ENCODE measurements at regions not wholly inside any gene's neighbourhood (a gene's known extent, or its start where the extent isn't known, plus 50 kb on each side); places are given as distances from the start of the nearest gene placed in this dataset.

- H2AK5ac ChIP-seq (ENCODE audit: low read length) = no peak overlapping the region
- WGBS (ENCODE audit: extremely low coverage, insufficient coverage, insufficient read length) = no CpG with 5 or more reads among the region's 9 CpGs
- H3K18ac ChIP-seq (ENCODE audit: low read length) = no peak overlapping the region
- no peak overlapping the region for H2BK5ac ChIP-seq (ENCODE audit: low read depth, low read length, poor library complexity)
- H3K36me3 ChIP-seq (ENCODE audit: control insufficient read depth in 1 of 2, insufficient read depth in 2 of 2, low read length in 2 of 2) = no peaks in the 10 kb centered on the region
- no peak overlapping the region for H3K27ac ChIP-seq (ENCODE audit: low read depth, low read length)
- no peak overlapping the region for H3K4me3 ChIP-seq (ENCODE audit: low read depth, low read length)
- no peaks in the 10 kb centered on the region for H3K4me1 ChIP-seq (ENCODE audit: control insufficient read depth in 1 of 2, insufficient read depth in 2 of 2, low read length in 2 of 2)
- no peaks in the 10 kb centered on the region for H3K79me1 ChIP-seq (ENCODE audit: low read length)
- no peak overlapping the region for H4K8ac ChIP-seq (ENCODE audit: low read depth, low read length)
- H3K79me2 ChIP-seq (ENCODE audit: control insufficient read depth, insufficient read depth, low read length, poor library complexity) = no peaks in the 10 kb centered on the region
- H4K91ac ChIP-seq (ENCODE audit: low read depth, low read length) = no peak overlapping the region
- no peak overlapping the region for H3K23ac ChIP-seq (ENCODE audit: low read length)
- no peaks in the 10 kb centered on the region for H3K9me3 ChIP-seq (ENCODE audit: insufficient read depth, low read depth, low read length)
- no peak overlapping the region for H4K12ac ChIP-seq (ENCODE audit: low read depth, low read length)
- H3K4ac ChIP-seq (ENCODE audit: low read depth, low read length) = no peak overlapping the region
- no peak overlapping the region for H2AFZ ChIP-seq (ENCODE audit: insufficient read depth, low read length, poor library complexity)
- H3K27me3 ChIP-seq (ENCODE audit: insufficient read depth, low read length) = no peaks in the 10 kb centered on the region
- H2BK120ac ChIP-seq (ENCODE audit: insufficient read depth, low read length, poor library complexity) = no peak overlapping the region
- no peak overlapping the region for H2BK12ac ChIP-seq (ENCODE audit: low read length)
- no peak overlapping the region for H3K4me2 ChIP-seq (ENCODE audit: low read length)
- no peak overlapping the region for H3K14ac ChIP-seq (ENCODE audit: low read length)
- no peak overlapping the region for H3K9ac ChIP-seq (ENCODE audit: low read length)
- no peak for DNase-seq
Measured at GRCh38 chr11:122187373-122188165, 71.6 kb upstream of the BLID start.

GRCh38 chr11:122186439-122187080 lies 70.5 kb upstream of the BLID start:
- Histone ChIP-seq H3K79me1 (ENCODE audit: low read length) (no peaks in the 10 kb centered on the region), H4K91ac (ENCODE audit: low read depth, low read length) (no peak overlapping the region), H3K27ac (ENCODE audit: low read depth, low read length) (no peak overlapping the region), H4K8ac (ENCODE audit: low read depth, low read length) (no peak overlapping the region), H4K12ac (ENCODE audit: low read depth, low read length) (no peak overlapping the region), H2BK12ac (ENCODE audit: low read length) (no peak overlapping the region), H3K23ac (ENCODE audit: low read length) (no peak overlapping the region), H3K4me3 (ENCODE audit: low read depth, low read length) (no peak overlapping the region), H3K36me3 (ENCODE audit: control insufficient read depth in 1 of 2, insufficient read depth in 2 of 2, low read length in 2 of 2) (no peaks in the 10 kb centered on the region), H3K4me1 (ENCODE audit: control insufficient read depth in 1 of 2, insufficient read depth in 2 of 2, low read length in 2 of 2) (no peaks in the 10 kb centered on the region), H2BK5ac (ENCODE audit: low read depth, low read length, poor library complexity) (no peak overlapping the region), H3K9ac (ENCODE audit: low read length) (no peak overlapping the region), H2AFZ (ENCODE audit: insufficient read depth, low read length, poor library complexity) (no peak overlapping the region), H3K9me3 (ENCODE audit: insufficient read depth, low read depth, low read length) (no peaks in the 10 kb centered on the region), H3K79me2 (ENCODE audit: control insufficient read depth, insufficient read depth, low read length, poor library complexity) (no peaks in the 10 kb centered on the region), H3K4ac (ENCODE audit: low read depth, low read length) (no peak overlapping the region), H3K27me3 (ENCODE audit: insufficient read depth, low read length) (no peaks in the 10 kb centered on the region), H2AK5ac (ENCODE audit: low read length) (no peak overlapping the region), H3K4me2 (ENCODE audit: low read length) (no peak overlapping the region), H2BK120ac (ENCODE audit: insufficient read depth, low read length, poor library complexity) (no peak overlapping the region), H3K14ac (ENCODE audit: low read length) (no peak overlapping the region), H3K18ac (ENCODE audit: low read length) (no peak overlapping the region)
- WGBS (ENCODE audit: extremely low coverage, insufficient coverage, insufficient read length) = no CpG with 5 or more reads among the region's 3 CpGs
- no peak for DNase-seq

GRCh38 chr11:122183933-122184332 lies 67.9 kb upstream of the BLID start:
- Histone ChIP-seq H3K79me1 (ENCODE audit: low read length) (no peaks in the 10 kb centered on the region), H3K9ac (ENCODE audit: low read length) (no peak overlapping the region), H4K8ac (ENCODE audit: low read depth, low read length) (no peak overlapping the region), H3K4ac (ENCODE audit: low read depth, low read length) (no peak overlapping the region), H2BK5ac (ENCODE audit: low read depth, low read length, poor library complexity) (no peak overlapping the region), H3K4me2 (ENCODE audit: low read length) (no peak overlapping the region), H4K91ac (ENCODE audit: low read depth, low read length) (no peak overlapping the region), H3K4me3 (ENCODE audit: low read depth, low read length) (no peak overlapping the region), H3K23ac (ENCODE audit: low read length) (no peak overlapping the region), H2AFZ (ENCODE audit: insufficient read depth, low read length, poor library complexity) (no peak overlapping the region), H3K27ac (ENCODE audit: low read depth, low read length) (no peak overlapping the region), H3K9me3 (ENCODE audit: insufficient read depth, low read depth, low read length) (no peaks in the 10 kb centered on the region), H3K4me1 (ENCODE audit: control insufficient read depth in 1 of 2, insufficient read depth in 2 of 2, low read length in 2 of 2) (peaks cover 2 to 3% of the 10 kb centered on the region in 2 experiments), H3K36me3 (ENCODE audit: control insufficient read depth in 1 of 2, insufficient read depth in 2 of 2, low read length in 2 of 2) (no peaks in the 10 kb centered on the region), H3K14ac (ENCODE audit: low read length) (no peak overlapping the region), H3K79me2 (ENCODE audit: control insufficient read depth, insufficient read depth, low read length, poor library complexity) (no peaks in the 10 kb centered on the region), H3K27me3 (ENCODE audit: insufficient read depth, low read length) (no peaks in the 10 kb centered on the region), H4K12ac (ENCODE audit: low read depth, low read length) (no peak overlapping the region), H2AK5ac (ENCODE audit: low read length) (no peak overlapping the region), H3K18ac (ENCODE audit: low read length) (no peak overlapping the region), H2BK12ac (ENCODE audit: low read length) (no peak overlapping the region), H2BK120ac (ENCODE audit: insufficient read depth, low read length, poor library complexity) (no peak overlapping the region)
- DNase-seq = no peak

- H3K9me3 ChIP-seq (ENCODE audit: insufficient read depth, low read depth, low read length) = no peaks in the 10 kb centered on the region
- no peak for DNase-seq
- H3K9ac ChIP-seq (ENCODE audit: low read length) = no peak overlapping the region
- no peaks in the 10 kb centered on the region for H3K36me3 ChIP-seq (ENCODE audit: control insufficient read depth in 1 of 2, insufficient read depth in 2 of 2, low read length in 2 of 2)
- no peaks in the 10 kb centered on the region for H3K79me2 ChIP-seq (ENCODE audit: control insufficient read depth, insufficient read depth, low read length, poor library complexity)
- H3K4me2 ChIP-seq (ENCODE audit: low read length) = no peak overlapping the region
- no peak overlapping the region for H4K12ac ChIP-seq (ENCODE audit: low read depth, low read length)
- H3K4me3 ChIP-seq (ENCODE audit: low read depth, low read length) = no peak overlapping the region
- H3K14ac ChIP-seq (ENCODE audit: low read length) = no peak overlapping the region
- no CpG with 5 or more reads among the region's 1 CpG for whole genome bisulfite sequencing (ENCODE audit: extremely low coverage, insufficient coverage, insufficient read length)
- H4K91ac ChIP-seq (ENCODE audit: low read depth, low read length) = no peak overlapping the region
- H3K4me1 ChIP-seq (ENCODE audit: control insufficient read depth in 1 of 2, insufficient read depth in 2 of 2, low read length in 2 of 2) = peaks cover 2 to 3% of the 10 kb centered on the region in 2 experiments
- H3K79me1 ChIP-seq (ENCODE audit: low read length) = no peaks in the 10 kb centered on the region
- no peak overlapping the region for H2BK12ac ChIP-seq (ENCODE audit: low read length)
- H2BK120ac ChIP-seq (ENCODE audit: insufficient read depth, low read length, poor library complexity) = no peak overlapping the region
- H3K23ac ChIP-seq (ENCODE audit: low read length) = no peak overlapping the region
- H2AK5ac ChIP-seq (ENCODE audit: low read length) = no peak overlapping the region
- H3K27me3 ChIP-seq (ENCODE audit: insufficient read depth, low read length) = no peaks in the 10 kb centered on the region
- no peak overlapping the region for H3K18ac ChIP-seq (ENCODE audit: low read length)
- H2AFZ ChIP-seq (ENCODE audit: insufficient read depth, low read length, poor library complexity) = no peak overlapping the region
- H2BK5ac ChIP-seq (ENCODE audit: low read depth, low read length, poor library complexity) = no peak overlapping the region
- H3K4ac ChIP-seq (ENCODE audit: low read depth, low read length) = no peak overlapping the region
- H4K8ac ChIP-seq (ENCODE audit: low read depth, low read length) = no peak overlapping the region
- no peak overlapping the region for H3K27ac ChIP-seq (ENCODE audit: low read depth, low read length)
Measured at GRCh38 chr11:122181893-122182292, 65.9 kb upstream of the BLID start.
